ENCODE measurements at regions not wholly inside any gene's neighbourhood (a gene's known extent, or its start where the extent isn't known, plus 50 kb on each side); places are given as distances from the start of the nearest gene placed in this dataset.

DNA sequence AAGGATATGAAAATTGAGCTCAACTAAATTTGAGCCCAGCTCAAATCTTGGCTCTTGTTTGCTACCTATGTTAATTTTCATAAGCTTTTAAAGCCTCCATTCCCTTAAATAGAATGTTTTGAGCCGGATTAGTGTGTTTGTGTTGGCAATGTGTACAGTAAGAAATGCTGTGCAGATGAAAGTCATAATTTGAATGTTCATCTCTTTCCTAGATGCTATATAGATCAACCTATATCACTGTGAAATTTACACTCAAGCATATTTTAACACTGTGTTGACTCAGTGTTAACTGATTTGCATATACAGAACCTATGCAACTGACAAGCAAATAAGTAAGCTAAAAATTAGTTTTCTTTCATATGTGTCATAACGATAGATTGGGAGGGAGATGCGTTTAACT is 272.5 kb downstream of the TFEC start:
- intact Hi-C loops (cut with micrococcal nuclease) (no loop called here), in situ Hi-C loops (cut with MboI; ENCODE audit: low sequenced_read_pairs) (no loop called here), dilution Hi-C loops (cut with HindIII; ENCODE audit: low sequenced_read_pairs, unreplicated experiment) (no loop called here)
- Histone ChIP-seq H3K36me3 (ENCODE audit: control insufficient read depth, insufficient read depth, low read length) (no peaks in the 10 kb centered on the region), H2AK9ac (replicated peaks; ENCODE audit: low read depth, low read length, poor library complexity) (no peak overlapping the region), H3K18ac (ENCODE audit: low read depth, low read length) (no peak overlapping the region), H2BK20ac (ENCODE audit: low read depth, low read length) (no peak overlapping the region), H3K27ac (ENCODE audit: insufficient read depth, low read length) (no peak overlapping the region), H3K4me3 (ENCODE audit: insufficient read depth, low read depth, low read length) (no peak overlapping the region), H3K9ac (ENCODE audit: low read depth, low read length) (no peak overlapping the region), H2BK5ac (ENCODE audit: low read depth, low read length, poor library complexity, severe bottlenecking) (no peak overlapping the region), H4K20me1 (ENCODE audit: insufficient read depth, low read length) (no peaks in the 10 kb centered on the region), H3K4me1 (ENCODE audit: control insufficient read depth, insufficient read depth, low read length) (no peaks in the 10 kb centered on the region), H4K5ac (ENCODE audit: low read depth, low read length) (no peak overlapping the region), H2BK120ac (ENCODE audit: low read depth, low read length) (no peak overlapping the region), H3K56ac (ENCODE audit: extremely low read depth, insufficient read depth, low read length) (no peak overlapping the region), H3K23ac (ENCODE audit: low read depth, low read length) (no peak overlapping the region), H3K4ac (ENCODE audit: low read depth, low read length) (no peak overlapping the region), H3K9me3 (ENCODE audit: control insufficient read depth, insufficient read depth, low read length) (no peaks in the 10 kb centered on the region), H3K79me1 (ENCODE audit: low read depth in 1 of 2, low read length in 2 of 2) (no peaks in the 10 kb centered on the region), H2AK5ac (ENCODE audit: low read depth, low read length) (no peak overlapping the region), H3K4me2 (ENCODE audit: low read depth, low read length) (no peak overlapping the region), H3K14ac (replicated peaks; ENCODE audit: low read depth, low read length) (no peak overlapping the region), H2BK15ac (ENCODE audit: low read depth, low read length) (no peak overlapping the region), H3K9me1 (ENCODE audit: insufficient read depth, low read length) (no peaks in the 10 kb centered on the region), H4K91ac (ENCODE audit: insufficient read depth, low read depth, low read length) (no peak overlapping the region), H4K8ac (ENCODE audit: low read depth in 2 of 2, low read length in 2 of 2) (no peak overlapping the region), H2AFZ (replicated peaks; ENCODE audit: low read length, poor library complexity) (no peak overlapping the region), H3K27me3 (ENCODE audit: control insufficient read depth, insufficient read depth, low read length) (no peaks in the 10 kb centered on the region)
- ATAC-seq (ENCODE audit: low read depth) (no peak), DNase-seq (no peak)
- CTCF ChIA-PET, result interaction anchor here (0.6 to 1.3 kb wide), 2 partner anchors 11 to 106 kb away, joined by 4 to 6 read pairs; no protein-coding TSS in a partner anchor
- no CpG with 5 or more reads among the region's 3 CpGs for WGBS, 2 experiments (ENCODE audit: extremely low coverage in 2 of 2, insufficient read length in 1 of 2)
- TF ChIP-seq NFE2L2 (IDR thresholded peaks at IDR 0.05; ENCODE audit: low read depth, low read length), result no peak
- no peak for TF ChIP-seq RFX5 (IDR thresholded peaks at IDR 0.05; ENCODE audit: low read depth, low read length)
- TF ChIP-seq, protein P1, sequence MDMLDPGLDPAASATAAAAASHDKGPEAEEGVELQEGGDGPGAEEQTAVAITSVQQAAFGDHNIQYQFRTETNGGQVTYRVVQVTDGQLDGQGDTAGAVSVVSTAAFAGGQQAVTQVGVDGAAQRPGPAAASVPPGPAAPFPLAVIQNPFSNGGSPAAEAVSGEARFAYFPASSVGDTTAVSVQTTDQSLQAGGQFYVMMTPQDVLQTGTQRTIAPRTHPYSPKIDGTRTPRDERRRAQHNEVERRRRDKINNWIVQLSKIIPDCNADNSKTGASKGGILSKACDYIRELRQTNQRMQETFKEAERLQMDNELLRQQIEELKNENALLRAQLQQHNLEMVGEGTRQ (IDR thresholded peaks at IDR 0.05; ENCODE audit: low read depth, low read length), result no peak
- TF ChIP-seq POLR2A (IDR thresholded peaks at IDR 0.05; ENCODE audit: low read depth, low read length), result no peak
- no peak for TF ChIP-seq MXI1 (IDR thresholded peaks at IDR 0.05; ENCODE audit: borderline replicate concordance, low read depth, low read length)
- TF ChIP-seq, protein P2, sequence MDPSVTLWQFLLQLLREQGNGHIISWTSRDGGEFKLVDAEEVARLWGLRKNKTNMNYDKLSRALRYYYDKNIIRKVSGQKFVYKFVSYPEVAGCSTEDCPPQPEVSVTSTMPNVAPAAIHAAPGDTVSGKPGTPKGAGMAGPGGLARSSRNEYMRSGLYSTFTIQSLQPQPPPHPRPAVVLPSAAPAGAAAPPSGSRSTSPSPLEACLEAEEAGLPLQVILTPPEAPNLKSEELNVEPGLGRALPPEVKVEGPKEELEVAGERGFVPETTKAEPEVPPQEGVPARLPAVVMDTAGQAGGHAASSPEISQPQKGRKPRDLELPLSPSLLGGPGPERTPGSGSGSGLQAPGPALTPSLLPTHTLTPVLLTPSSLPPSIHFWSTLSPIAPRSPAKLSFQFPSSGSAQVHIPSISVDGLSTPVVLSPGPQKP (IDR thresholded peaks at IDR 0.05; ENCODE audit: borderline replicate concordance, low read depth, low read length), result no peak
- no peak for TF ChIP-seq RAD21 (IDR thresholded peaks at IDR 0.05; ENCODE audit: low read length)
- TF ChIP-seq MAZ (IDR thresholded peaks at IDR 0.05; ENCODE audit: borderline replicate concordance, low read depth, low read length), result no peak
- TF ChIP-seq MAFK (IDR thresholded peaks at IDR 0.05; ENCODE audit: low read depth, low read length), result no peak
- no peak for TF ChIP-seq CEBPB (IDR thresholded peaks at IDR 0.05; ENCODE audit: low read depth, low read length)
- BruUV-seq (replicated peaks), result no TSS peak
- POLR2A ChIA-PET (ENCODE audit: unreplicated experiment), result no interaction called here
